GM23338 (cell line): ENCODE measurements at regions not wholly inside any gene's neighbourhood (a gene's known extent, or its start where the extent isn't known, plus 50 kb on each side); places are given as distances from the start of the nearest gene placed in this dataset.

Source experiments
- CREB1 ChIP-seq: fragments of 250-450 bp; sonication (Bioruptor Pico); IDR thresholded peaks from 2 replicates; pipeline ENCODE4 v1.5.0; 2020; ENCODE audit warnings: low read depth, mild to moderate bottlenecking, moderate library complexity
- EZH2 ChIP-seq: fragments of 200-600 bp; sonication (generic); IDR thresholded peaks from one replicate; pipeline ENCODE4 v1.8.0; 2017; ENCODE audit warnings: antibody characterized with exemption, mild to moderate bottlenecking, low read depth; ENCODE audit not compliant: unreplicated experiment
- EZH2phosphoT487 ChIP-seq: fragments of 200-600 bp; sonication (generic); IDR thresholded peaks from one replicate; pipeline ENCODE4 v1.8.1; 2018; ENCODE audit warnings: antibody characterized with exemption; ENCODE audit not compliant: unreplicated experiment
- POLR2AphosphoS5 ChIP-seq: IDR thresholded peaks from 2 replicates; pipeline ENCODE4 v1.6.1; 2016; ENCODE audit warnings: antibody characterized with exemption, low read depth
- REST ChIP-seq: IDR thresholded peaks from one replicate; pipeline ENCODE4 v1.6.1; 2018; ENCODE audit warnings: antibody characterized with exemption; ENCODE audit not compliant: unreplicated experiment
- TF ChIP-seq, protein P1 (sequence below), 2 experiments: fragments of 200-600 bp in 1 of 2; sonication (generic) in 1 of 2; conservative IDR thresholded peaks; 2 replicates each; pipeline versions ENCODE4 v1.5.1 to v1.6.1; 2016 to 2017; ENCODE audit warnings: antibody characterized with exemption in 2 of 2, low read depth in 2 of 2, mild to moderate bottlenecking in 2 of 2, moderate library complexity in 1 of 2

DNA sequence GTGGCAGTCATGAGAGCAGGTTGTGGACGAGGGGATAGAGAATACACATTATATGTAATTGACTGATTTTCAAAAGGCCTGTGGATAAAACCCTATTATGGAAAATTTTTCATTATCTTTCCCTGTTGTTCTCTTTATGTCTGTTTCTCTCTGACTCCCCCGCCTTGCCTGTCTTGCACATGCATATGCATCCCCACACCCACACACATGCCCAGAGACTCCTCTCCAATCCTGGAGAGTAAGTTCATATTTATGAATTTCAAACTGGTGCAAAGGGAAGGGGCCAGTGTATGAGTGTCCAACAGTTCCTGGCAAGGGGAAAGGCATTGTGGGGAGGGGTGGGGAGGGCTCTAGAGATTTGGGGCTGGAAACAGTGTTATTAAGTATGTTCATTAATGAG is 60.8 kb upstream of the ARHGAP36 start:
- TF ChIP-seq POLR2AphosphoS5 = no peak
- TF ChIP-seq, protein P1, sequence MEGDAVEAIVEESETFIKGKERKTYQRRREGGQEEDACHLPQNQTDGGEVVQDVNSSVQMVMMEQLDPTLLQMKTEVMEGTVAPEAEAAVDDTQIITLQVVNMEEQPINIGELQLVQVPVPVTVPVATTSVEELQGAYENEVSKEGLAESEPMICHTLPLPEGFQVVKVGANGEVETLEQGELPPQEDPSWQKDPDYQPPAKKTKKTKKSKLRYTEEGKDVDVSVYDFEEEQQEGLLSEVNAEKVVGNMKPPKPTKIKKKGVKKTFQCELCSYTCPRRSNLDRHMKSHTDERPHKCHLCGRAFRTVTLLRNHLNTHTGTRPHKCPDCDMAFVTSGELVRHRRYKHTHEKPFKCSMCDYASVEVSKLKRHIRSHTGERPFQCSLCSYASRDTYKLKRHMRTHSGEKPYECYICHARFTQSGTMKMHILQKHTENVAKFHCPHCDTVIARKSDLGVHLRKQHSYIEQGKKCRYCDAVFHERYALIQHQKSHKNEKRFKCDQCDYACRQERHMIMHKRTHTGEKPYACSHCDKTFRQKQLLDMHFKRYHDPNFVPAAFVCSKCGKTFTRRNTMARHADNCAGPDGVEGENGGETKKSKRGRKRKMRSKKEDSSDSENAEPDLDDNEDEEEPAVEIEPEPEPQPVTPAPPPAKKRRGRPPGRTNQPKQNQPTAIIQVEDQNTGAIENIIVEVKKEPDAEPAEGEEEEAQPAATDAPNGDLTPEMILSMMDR (conservative IDR thresholded peaks at IDR 0.05; ENCODE audit: low read depth in 2 of 2) = no peak
- no peak for TF ChIP-seq EZH2phosphoT487
- no peak for TF ChIP-seq CREB1 (CRISPR knock-in tag)
- TF ChIP-seq REST = no peak
- TF ChIP-seq EZH2 = no peak
